ENCODE measurements at regions not wholly inside any gene's neighbourhood (a gene's known extent, or its start where the extent isn't known, plus 50 kb on each side); places are given as distances from the start of the nearest gene placed in this dataset.

GRCh38 chr1:76793594-76793993 lies 73.7 kb upstream of the ST6GALNAC5 start (continued):
- TF ChIP-seq, protein P1, sequence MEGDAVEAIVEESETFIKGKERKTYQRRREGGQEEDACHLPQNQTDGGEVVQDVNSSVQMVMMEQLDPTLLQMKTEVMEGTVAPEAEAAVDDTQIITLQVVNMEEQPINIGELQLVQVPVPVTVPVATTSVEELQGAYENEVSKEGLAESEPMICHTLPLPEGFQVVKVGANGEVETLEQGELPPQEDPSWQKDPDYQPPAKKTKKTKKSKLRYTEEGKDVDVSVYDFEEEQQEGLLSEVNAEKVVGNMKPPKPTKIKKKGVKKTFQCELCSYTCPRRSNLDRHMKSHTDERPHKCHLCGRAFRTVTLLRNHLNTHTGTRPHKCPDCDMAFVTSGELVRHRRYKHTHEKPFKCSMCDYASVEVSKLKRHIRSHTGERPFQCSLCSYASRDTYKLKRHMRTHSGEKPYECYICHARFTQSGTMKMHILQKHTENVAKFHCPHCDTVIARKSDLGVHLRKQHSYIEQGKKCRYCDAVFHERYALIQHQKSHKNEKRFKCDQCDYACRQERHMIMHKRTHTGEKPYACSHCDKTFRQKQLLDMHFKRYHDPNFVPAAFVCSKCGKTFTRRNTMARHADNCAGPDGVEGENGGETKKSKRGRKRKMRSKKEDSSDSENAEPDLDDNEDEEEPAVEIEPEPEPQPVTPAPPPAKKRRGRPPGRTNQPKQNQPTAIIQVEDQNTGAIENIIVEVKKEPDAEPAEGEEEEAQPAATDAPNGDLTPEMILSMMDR (IDR thresholded peaks at IDR 0.05 in 2 of 3, conservative IDR thresholded peaks at IDR 0.05 in 1 of 3; ENCODE audit: borderline replicate concordance in 1 of 3, insufficient read depth in 1 of 3, low read depth in 2 of 3, low read length in 2 of 3), result no peak
- TF ChIP-seq RAD21 (IDR thresholded peaks at IDR 0.05; ENCODE audit: low read depth), result no peak
- TF ChIP-seq ZFX (IDR thresholded peaks at IDR 0.05), result no peak
- no peak for TF ChIP-seq POLR2AphosphoS5 (IDR thresholded peaks at IDR 0.05; ENCODE audit: low read depth, low read length)
- TF ChIP-seq SIN3A (IDR thresholded peaks at IDR 0.05; ENCODE audit: low read depth), result no peak
- TF ChIP-seq ELF1 (IDR thresholded peaks at IDR 0.05; ENCODE audit: borderline replicate concordance, low read depth), result no peak
- TF ChIP-seq EZH2phosphoT487 (IDR thresholded peaks at IDR 0.05; ENCODE audit: borderline replicate concordance), result no peak

DNA sequence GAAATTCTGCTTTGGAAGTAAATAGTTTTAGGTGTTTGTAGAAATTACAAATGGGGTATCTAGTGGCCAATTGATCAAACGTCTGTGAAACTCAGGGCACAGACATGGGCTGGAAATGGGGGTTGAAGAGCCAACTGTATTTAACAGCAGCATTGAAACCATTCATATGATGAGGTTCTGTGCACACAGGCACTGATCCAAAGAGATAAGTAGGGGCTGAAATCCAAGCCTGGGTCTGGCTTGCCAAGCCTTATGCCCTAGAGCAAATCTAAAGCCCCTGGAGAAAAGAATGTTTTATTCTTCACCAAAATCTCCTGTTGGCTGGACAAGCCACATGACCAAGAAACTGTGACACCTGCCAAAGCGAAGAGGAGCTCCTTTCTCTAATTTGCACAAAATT lies 67.6 kb upstream of the ST6GALNAC5 start:
- BruUV-seq (replicated peaks), result no TSS peak
- POLR2A ChIA-PET, result no interaction called here

More for the DNA sequence above, 67.6 kb upstream of the ST6GALNAC5 start:
- ChIA-PET RAD21 (ENCODE audit: low non-redundant PET in 1 of 2, low total read pairs in 2 of 2, uncharacterized antibody in 2 of 2, unreplicated experiment in 2 of 2) (no interaction called here), CTCF (no interaction called here)
- Histone ChIP-seq H3K9me3 (ENCODE audit: control insufficient read depth in 1 of 2, insufficient read depth in 1 of 2, low read depth in 1 of 2, low read length in 2 of 2) (no peaks in the 10 kb centered on the region), H3K4me2 (ENCODE audit: low read length) (no peak overlapping the region), H2AFZ (ENCODE audit: low read depth, low read length, poor library complexity, severe bottlenecking) (no peak overlapping the region), H3K79me2 (ENCODE audit: insufficient read depth, low read length) (no peaks in the 10 kb centered on the region), H4K20me1 (ENCODE audit: insufficient read depth) (no peaks in the 10 kb centered on the region), H3K4me1 (ENCODE audit: control insufficient read depth in 1 of 2, insufficient read depth in 2 of 2, low read length in 2 of 2) (no peaks in the 10 kb centered on the region), H3K9ac (ENCODE audit: low read length) (no peak overlapping the region), H3K9me2 (ENCODE audit: insufficient read depth) (no peaks in the 10 kb centered on the region), H3K27ac (ENCODE audit: low read depth, low read length) (no peak overlapping the region), H3K4me3 (replicated peaks in 1 of 2; ENCODE audit: low read depth in 1 of 2, low read length in 2 of 2) (no peak overlapping the region), H3K27me3 (ENCODE audit: insufficient read depth, low read length) (no peaks in the 10 kb centered on the region), H3K36me3 (ENCODE audit: control insufficient read depth in 1 of 2, insufficient read depth in 2 of 2, low read length in 2 of 2) (no peaks in the 10 kb centered on the region)
- intact Hi-C loops (cut with micrococcal nuclease), result no loop called here
- ATAC-seq (no peak), DNase-seq (ENCODE audit: low read depth, low spot score) (no peak)
- TF ChIP-seq SP1 (IDR thresholded peaks at IDR 0.05; ENCODE audit: low read depth), result no peak
- TF ChIP-seq, protein P2, sequence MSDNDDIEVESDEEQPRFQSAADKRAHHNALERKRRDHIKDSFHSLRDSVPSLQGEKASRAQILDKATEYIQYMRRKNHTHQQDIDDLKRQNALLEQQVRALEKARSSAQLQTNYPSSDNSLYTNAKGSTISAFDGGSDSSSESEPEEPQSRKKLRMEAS (IDR thresholded peaks at IDR 0.05), result no peak
- no peak for TF ChIP-seq YY1 (IDR thresholded peaks at IDR 0.05; ENCODE audit: extremely low read depth, insufficient replicate concordance, low read depth, low read length)
- TF ChIP-seq EZH2 (IDR thresholded peaks at IDR 0.05), result no peak
- TF ChIP-seq, protein P1 (IDR thresholded peaks at IDR 0.05 in 2 of 3, conservative IDR thresholded peaks at IDR 0.05 in 1 of 3; ENCODE audit: borderline replicate concordance in 1 of 3, insufficient read depth in 1 of 3, low read depth in 2 of 3, low read length in 2 of 3), result no peak
- TF ChIP-seq ZBTB33 (IDR thresholded peaks at IDR 0.05; ENCODE audit: extremely low read depth, insufficient replicate concordance, low read length), result no peak

Measured in HCT116 (cell line).